Germinal center (tissue), 1 donor: ENCODE measurements at regions not wholly inside any gene's neighbourhood (a gene's known extent, or its start where the extent isn't known, plus 50 kb on each side); places are given as distances from the start of the nearest gene placed in this dataset.

ENCODE experiments used
- DNase-seq: peaks from one replicate; pipeline ENCODE4 v3.0.0; 2012; ENCODE audit warnings: mixed read lengths, low spot score

DNA sequence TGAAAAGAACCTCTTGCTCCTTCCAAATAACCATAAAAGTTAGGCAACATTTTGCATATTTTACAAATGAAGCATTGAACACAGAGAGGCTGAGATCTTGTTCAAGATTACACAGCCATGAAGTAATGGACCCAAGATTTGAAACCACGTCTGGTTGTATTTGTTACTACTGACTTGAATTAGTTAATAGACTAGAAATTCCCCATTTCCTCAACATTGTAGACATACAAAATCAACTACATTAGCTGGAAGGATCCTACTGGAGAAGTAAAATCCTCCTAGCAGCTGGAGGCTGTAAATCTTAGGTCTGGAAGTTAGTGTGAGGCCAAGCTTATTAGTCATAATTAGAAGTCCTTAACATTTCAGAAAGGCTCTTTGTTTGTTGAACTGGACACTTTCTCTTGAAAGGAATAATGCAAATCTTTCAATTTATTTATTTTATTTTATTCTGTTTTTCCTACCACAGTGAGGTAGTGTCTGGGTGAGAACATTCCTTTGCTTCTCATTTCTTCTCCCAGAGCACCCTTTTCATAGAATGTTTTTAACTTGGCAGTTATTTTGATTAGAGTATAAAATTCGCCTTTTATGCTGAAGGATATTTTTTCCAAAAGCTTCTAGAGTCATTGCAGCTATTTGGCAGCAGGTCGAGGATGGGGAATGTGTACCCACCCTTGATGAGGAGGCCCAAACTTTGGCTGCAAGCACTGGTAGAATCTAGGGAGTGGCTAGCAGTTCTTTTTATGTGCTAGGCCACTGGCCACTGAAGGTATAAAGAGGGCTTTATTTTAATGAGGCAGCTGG, 62.0 kb upstream of the CLNK start:
- DNase-seq, result no peak

DNA sequence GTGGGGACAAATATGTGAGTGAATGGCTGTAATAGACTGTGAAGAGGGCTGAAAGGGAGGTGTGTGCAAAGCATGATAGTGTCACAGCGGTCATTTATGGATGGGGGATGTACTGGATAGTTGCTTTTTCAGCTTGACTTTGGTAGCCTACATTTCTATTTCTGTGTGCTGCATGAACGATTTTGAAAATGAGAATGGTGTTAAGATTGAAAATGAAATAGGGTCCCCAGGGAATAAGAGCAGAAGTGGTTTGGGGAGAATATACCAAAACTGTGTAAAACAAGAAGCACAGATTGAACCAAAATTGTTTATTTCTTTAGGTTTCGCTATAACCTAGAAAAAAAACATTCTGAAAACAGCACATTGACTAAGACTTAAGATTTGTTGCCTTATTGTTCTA, 58.8 kb upstream of the CLNK start:
- peak; percentile 31 for DNase-seq

- DNase-seq, result no peak
Observed at GRCh38 chr4:10741961-10742699, 57.6 kb upstream of the CLNK start.

DNA sequence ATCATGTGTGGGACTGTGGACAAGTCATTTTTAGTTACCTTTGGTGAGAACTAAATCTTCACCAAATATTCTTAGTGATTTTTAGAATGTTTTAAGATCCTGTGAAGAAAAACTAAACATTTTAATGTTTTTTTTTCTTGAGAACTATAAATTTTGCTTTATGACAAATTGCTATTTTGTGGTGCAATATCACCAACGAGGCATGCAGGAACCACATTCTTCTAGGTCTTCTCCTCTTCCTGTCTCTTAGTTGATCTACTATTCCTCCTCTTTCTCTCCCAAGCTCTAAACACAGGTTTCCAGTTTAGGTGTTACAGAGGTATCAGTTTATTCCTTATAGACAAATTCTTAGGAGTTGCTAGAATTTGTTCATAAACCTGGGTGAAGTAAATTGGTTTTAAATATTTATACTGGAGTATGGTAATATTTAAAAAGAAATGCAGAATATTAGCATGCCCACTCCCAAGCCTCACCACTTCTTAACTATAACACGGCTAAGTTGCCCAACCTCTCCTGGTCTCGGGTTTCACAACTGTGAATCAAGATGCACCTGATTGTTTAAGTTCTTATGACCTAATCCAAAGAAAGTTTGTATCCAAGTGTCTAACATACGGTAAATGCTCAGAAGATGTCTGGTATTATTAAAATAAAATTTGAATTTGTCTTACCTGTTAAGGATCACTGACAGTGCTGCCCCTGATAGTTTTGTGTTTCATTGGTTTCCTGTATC, 56.5 kb upstream of the CLNK start:
- DNase-seq, result no peak

DNA sequence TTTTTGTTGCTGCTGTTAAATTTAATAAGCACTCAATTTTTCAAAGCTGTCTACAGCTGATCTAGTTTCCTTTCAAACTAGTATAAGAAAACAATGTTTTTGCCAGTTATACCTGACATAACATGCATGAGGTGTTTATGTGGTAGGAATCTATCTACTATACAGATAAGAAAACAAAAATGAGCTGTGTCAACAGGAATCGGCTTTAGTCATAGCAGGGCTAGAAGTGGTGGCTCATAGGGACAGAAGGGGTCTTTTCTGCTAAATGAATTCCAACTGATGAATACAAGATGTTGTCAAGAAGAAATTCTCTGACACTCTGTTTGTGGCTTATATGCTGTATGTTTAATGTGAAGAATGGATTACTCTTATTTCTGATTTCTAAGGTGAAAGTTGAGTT, 55.7 kb upstream of the CLNK start:
- DNase-seq, result no peak

DNA sequence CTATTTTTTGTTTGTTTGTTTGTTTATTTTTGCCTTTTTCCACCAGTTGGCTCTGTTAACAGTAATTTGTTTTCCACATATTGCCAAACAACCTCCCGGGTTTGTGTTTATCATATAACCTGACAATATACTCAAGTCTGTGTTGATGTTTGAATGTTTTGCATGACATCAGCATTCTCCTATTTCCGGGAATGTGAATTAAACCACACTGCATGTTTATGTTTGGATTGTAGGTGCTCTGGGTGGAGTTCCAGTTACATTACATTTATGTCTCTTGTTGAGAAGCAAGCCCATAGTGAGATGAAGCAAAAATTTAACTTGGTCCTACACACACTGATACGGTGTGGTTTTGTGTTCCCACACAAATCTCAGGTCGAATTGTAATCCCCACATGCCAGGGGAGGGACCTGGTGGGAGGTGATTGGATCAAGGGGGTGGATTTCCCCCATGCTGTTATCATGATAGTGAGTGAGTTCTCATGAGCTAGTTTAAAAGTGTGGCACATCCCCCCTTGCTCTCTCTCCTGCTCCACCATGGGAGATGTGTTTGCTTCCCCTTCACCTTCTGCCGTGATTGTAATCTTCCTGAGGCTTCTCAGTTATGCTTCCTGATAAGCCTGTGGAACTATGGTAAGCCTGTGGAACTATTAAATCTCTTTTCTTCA, 54.4 kb upstream of the CLNK start:
- no peak for DNase-seq

DNA sequence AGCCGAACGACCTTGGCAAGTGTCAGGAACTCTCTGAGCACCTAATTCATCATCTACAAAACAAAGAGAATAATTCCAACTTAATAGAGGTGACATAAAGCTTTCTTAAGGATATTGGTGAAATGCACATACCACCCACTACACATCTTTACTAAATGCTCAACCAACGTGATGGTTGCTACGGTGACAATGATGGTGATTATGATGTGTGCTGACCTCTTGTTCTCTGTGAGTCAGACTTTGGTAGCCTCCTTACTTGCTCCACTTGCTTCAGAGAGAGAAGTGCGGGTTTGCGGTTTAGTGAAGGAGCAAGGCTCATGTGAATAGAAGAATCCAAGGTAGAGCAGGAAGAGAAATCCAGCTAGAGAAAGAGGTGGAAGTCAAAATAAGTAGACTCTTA, 52.8 kb upstream of the CLNK start:
- DNase-seq, result no peak

- no peak for DNase-seq
Observed at GRCh38 chr4:10736895-10737294, 52.3 kb upstream of the CLNK start.

DNA sequence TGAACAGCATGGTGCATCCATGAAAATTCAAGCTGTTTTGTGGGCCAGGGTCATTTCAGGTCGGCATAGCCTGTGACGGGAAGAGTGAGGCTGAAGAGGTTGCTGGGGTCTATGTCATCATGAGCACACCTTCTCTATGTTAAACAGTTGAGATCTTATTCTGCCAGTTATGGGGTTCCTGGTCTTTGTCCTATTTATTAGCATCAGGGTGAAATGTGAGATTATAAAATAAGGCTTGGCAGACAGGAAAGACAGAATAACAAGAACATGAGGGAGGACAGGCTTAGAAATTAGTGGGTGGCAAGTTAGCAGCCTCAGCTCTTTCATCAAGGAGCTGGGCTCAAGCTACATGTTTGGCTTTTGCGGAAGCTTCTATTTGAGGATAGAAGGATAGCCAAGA, 51.7 kb upstream of the CLNK start:
- no peak for DNase-seq

DNA sequence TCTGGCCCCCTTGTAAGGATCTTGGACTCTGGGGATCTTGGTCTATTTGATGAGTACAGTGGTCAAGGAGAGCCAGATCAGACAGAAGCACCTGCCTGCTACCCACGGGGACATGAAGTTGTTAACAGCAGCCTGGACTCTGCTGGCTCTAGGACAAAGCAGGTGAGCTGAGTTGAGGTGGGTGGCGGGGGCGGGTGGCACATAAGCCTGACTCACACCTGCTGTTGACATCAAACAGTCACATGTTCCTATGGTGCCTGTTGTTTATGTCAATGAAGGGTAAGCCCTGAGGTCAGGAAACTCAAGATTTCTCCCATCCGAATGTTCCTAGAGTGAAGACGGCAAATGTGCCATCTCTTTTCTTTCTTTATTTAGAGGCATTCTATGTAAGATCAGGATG, 50.1 kb upstream of the CLNK start:
- no peak for DNase-seq
